PC-3 (cell line): ENCODE measurements at regions not wholly inside any gene's neighbourhood (a gene's known extent, or its start where the extent isn't known, plus 50 kb on each side); places are given as distances from the start of the nearest gene placed in this dataset.

Experiments used
- ATAC-seq: fragments of 200-7000 bp; cut with Tn5 transposase; 2 replicates; pipeline ENCODE4 v1.9.1; 2020; ENCODE audit warnings: mild to moderate bottlenecking, moderate library complexity
- BruUV-seq: library from RNA; stranded (reverse); fragments of 400-500 nt; replicated peaks from 2 replicates; lab custom pipeline; 2021; lab: Mats Ljungman, UMichigan
- CTCF ChIA-PET: fragments of 300-600 bp; sonication (Branson Sonifier 250); formaldehyde crosslinking; loops from one replicate; lab custom pipeline; 2022; ENCODE audit warnings: antibody characterized with exemption; lab: Charles Lee
- POLR2A ChIA-PET: fragments of 300-600 bp; sonication (Branson Sonifier 250); formaldehyde crosslinking; loops from one replicate; lab custom pipeline; 2022; ENCODE audit warnings: antibody characterized with exemption; ENCODE audit not compliant: unreplicated experiment; lab: Charles Lee
- DNase-seq: peaks from one replicate; pipeline ENCODE4 v3.0.0-alpha.2; 2015
- H2AFZ ChIP-seq: fragments of 300-600 bp; sonication (generic); 2 replicates; pipeline ENCODE4 v1.6.0; 2016; ENCODE audit warnings: antibody characterized with exemption, low read length
- H3F3A ChIP-seq: fragments of 300-600 bp; sonication (generic); one replicate; pipeline ENCODE4 v1.6.0; 2017; ENCODE audit warnings: antibody characterized with exemption, low read length, control low read depth, mild to moderate bottlenecking; ENCODE audit not compliant: unreplicated experiment
- H3K27ac ChIP-seq: fragments of 300-600 bp; sonication (generic); 2 replicates; pipeline ENCODE4 v1.5.1; 2016; ENCODE audit warnings: mild to moderate bottlenecking, low read length
- H3K27me3 ChIP-seq: fragments of 300-600 bp; sonication (generic); 2 replicates; pipeline ENCODE4 v1.6.1; 2016; ENCODE audit warnings: low read length, mixed read lengths
- H3K36me3 ChIP-seq: fragments of 300-600 bp; sonication (generic); 2 replicates; pipeline ENCODE4 v1.6.1; 2016; ENCODE audit warnings: low read depth, mixed run types, low read length, mixed read lengths
- H3K4me1 ChIP-seq: fragments of 300-600 bp; sonication (generic); 2 replicates; pipeline ENCODE4 v1.5.1; 2016; ENCODE audit warnings: low read length; ENCODE audit not compliant: insufficient read depth
- H3K4me2 ChIP-seq: fragments of 300-600 bp; sonication (generic); 2 replicates; pipeline ENCODE4 v1.6.0; 2016; ENCODE audit warnings: low read length
- H3K4me3 ChIP-seq: fragments of 300-600 bp; sonication (generic); 2 replicates; pipeline ENCODE4 v1.5.1; 2016; ENCODE audit warnings: mild to moderate bottlenecking, low read length, mixed read lengths
- H3K79me2 ChIP-seq: fragments of 300-600 bp; sonication (generic); 2 replicates; pipeline ENCODE4 v1.6.1; 2017; ENCODE audit warnings: low read length, mixed read lengths
- H3K9ac ChIP-seq: fragments of 300-600 bp; sonication (generic); 2 replicates; pipeline ENCODE4 v1.6.0; 2016; ENCODE audit warnings: mild to moderate bottlenecking, low read length
- H3K9me2 ChIP-seq: fragments of 300-600 bp; sonication (generic); replicated peaks from 2 replicates; pipeline ENCODE4 v1.6.1; 2016; ENCODE audit warnings: mixed run types, low read length, mixed read lengths
- H3K9me3 ChIP-seq: fragments of 300-600 bp; sonication (generic); 2 replicates; pipeline ENCODE4 v1.6.1; 2016; ENCODE audit warnings: low read length, mixed read lengths
- H4K20me1 ChIP-seq: fragments of 300-600 bp; sonication (generic); 2 replicates; pipeline ENCODE4 v1.6.1; 2016; ENCODE audit warnings: low read length, mixed read lengths
- EZH2 ChIP-seq: fragments of 300-600 bp; sonication (generic); IDR thresholded peaks from one replicate; pipeline ENCODE4 v1.6.1; 2017; ENCODE audit warnings: antibody characterized with exemption, mild to moderate bottlenecking, low read length; ENCODE audit not compliant: unreplicated experiment
- EZH2phosphoT487 ChIP-seq: fragments of 300-600 bp; sonication (generic); IDR thresholded peaks from 2 replicates; pipeline ENCODE4 v1.6.1; 2018; ENCODE audit warnings: mild to moderate bottlenecking, antibody characterized with exemption, low read length, borderline replicate concordance
- intact Hi-C: fragments of 100-400 bp; cut with micrococcal nuclease; formaldehyde crosslinking; loops from 2 replicates; pipeline ENCODE4 v1.9.0; 2023
- TF ChIP-seq, protein P1 (sequence below): fragments of 300-600 bp; sonication (generic); conservative IDR thresholded peaks from 2 replicates; pipeline ENCODE4 v1.5.1; 2017; ENCODE audit warnings: antibody characterized with exemption, low read depth, mild to moderate bottlenecking, low read length

- no TSS peak for BruUV-seq
- peaks cover 7% of the 10 kb centered on the region; the same call in 1 of the 2 replicates for H3K4me1 ChIP-seq
- H3K27me3 ChIP-seq, result no peaks in the 10 kb centered on the region
- H3F3A ChIP-seq, result no peaks in the 10 kb centered on the region
- no peaks in the 10 kb centered on the region for H3K79me2 ChIP-seq
- no peaks in the 10 kb centered on the region for H4K20me1 ChIP-seq
- ChIA-PET CTCF (no interaction called here), POLR2A (no interaction called here)
- H3K9me2 ChIP-seq, result 0 out of 2 replicates have a peak, but pooled peaks cover 3% of the 10 kb centered on the region
- H3K27ac ChIP-seq, result no peak overlapping the region
- no peak overlapping the region for H3K4me2 ChIP-seq
- no peaks in the 10 kb centered on the region for H3K36me3 ChIP-seq
- H2AFZ ChIP-seq, result no peak overlapping the region
- H3K9ac ChIP-seq, result no peak overlapping the region
- H3K9me3 ChIP-seq, result no peaks in the 10 kb centered on the region
- ATAC-seq (no peak), DNase-seq (no peak)
- intact Hi-C loops, result no loop called here
- no peak for TF ChIP-seq EZH2
- TF ChIP-seq, protein P1, sequence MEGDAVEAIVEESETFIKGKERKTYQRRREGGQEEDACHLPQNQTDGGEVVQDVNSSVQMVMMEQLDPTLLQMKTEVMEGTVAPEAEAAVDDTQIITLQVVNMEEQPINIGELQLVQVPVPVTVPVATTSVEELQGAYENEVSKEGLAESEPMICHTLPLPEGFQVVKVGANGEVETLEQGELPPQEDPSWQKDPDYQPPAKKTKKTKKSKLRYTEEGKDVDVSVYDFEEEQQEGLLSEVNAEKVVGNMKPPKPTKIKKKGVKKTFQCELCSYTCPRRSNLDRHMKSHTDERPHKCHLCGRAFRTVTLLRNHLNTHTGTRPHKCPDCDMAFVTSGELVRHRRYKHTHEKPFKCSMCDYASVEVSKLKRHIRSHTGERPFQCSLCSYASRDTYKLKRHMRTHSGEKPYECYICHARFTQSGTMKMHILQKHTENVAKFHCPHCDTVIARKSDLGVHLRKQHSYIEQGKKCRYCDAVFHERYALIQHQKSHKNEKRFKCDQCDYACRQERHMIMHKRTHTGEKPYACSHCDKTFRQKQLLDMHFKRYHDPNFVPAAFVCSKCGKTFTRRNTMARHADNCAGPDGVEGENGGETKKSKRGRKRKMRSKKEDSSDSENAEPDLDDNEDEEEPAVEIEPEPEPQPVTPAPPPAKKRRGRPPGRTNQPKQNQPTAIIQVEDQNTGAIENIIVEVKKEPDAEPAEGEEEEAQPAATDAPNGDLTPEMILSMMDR, result no peak
- no peak for TF ChIP-seq EZH2phosphoT487
- no peak overlapping the region for H3K4me3 ChIP-seq
These were observed 75.2 kb upstream of the CPEB4 start for GRCh38 chr5:173812811-173813550.

- DNase-seq, result no peak
- Histone ChIP-seq H3K4me1 (peaks cover 7% of the 10 kb centered on the region; the same call in 1 of the 2 replicates), H3K4me2 (no peak overlapping the region), H3K9me3 (no peaks in the 10 kb centered on the region), H3K27me3 (no peaks in the 10 kb centered on the region), H4K20me1 (no peaks in the 10 kb centered on the region), H3K79me2 (no peaks in the 10 kb centered on the region), H3K36me3 (no peaks in the 10 kb centered on the region), H2AFZ (no peak overlapping the region), H3K27ac (no peak overlapping the region), H3F3A (no peaks in the 10 kb centered on the region), H3K9ac (no peak overlapping the region), H3K4me3 (no peak overlapping the region), H3K9me2 (0 out of 2 replicates have a peak, but pooled peaks cover 3% of the 10 kb centered on the region)
- BruUV-seq, result no TSS peak
- CTCF ChIA-PET, result no interaction called here
- POLR2A ChIA-PET, result no interaction called here
- no peak for TF ChIP-seq EZH2
- TF ChIP-seq, protein P1, result no peak
- TF ChIP-seq EZH2phosphoT487, result no peak
- intact Hi-C loops, result no loop called here
- ATAC-seq, result no peak
These were observed 74.1 kb upstream of the CPEB4 start for GRCh38 chr5:173814053-173814452.

GRCh38 chr5:173815571-173815970, 72.6 kb upstream of the CPEB4 start:
- Histone ChIP-seq H3K27ac (no peak overlapping the region), H3K79me2 (no peaks in the 10 kb centered on the region), H3K36me3 (no peaks in the 10 kb centered on the region), H2AFZ (no peak overlapping the region), H3F3A (no peaks in the 10 kb centered on the region), H3K27me3 (no peaks in the 10 kb centered on the region), H3K9ac (no peak overlapping the region), H3K4me1 (peaks cover 7% of the 10 kb centered on the region; the same call in 1 of the 2 replicates), H3K9me2 (0 out of 2 replicates have a peak, but pooled peaks cover under 1% of the 10 kb centered on the region), H3K4me2 (no peak overlapping the region), H4K20me1 (no peaks in the 10 kb centered on the region), H3K4me3 (no peak overlapping the region), H3K9me3 (no peaks in the 10 kb centered on the region)
- CTCF ChIA-PET, result no interaction called here
- POLR2A ChIA-PET, result no interaction called here
- no peak for ATAC-seq
- TF ChIP-seq EZH2phosphoT487 (no peak), EZH2 (no peak)
- no peak for DNase-seq
- intact Hi-C loops, result no loop called here
- no TSS peak for BruUV-seq
